ENCODE measurements at regions not wholly inside any gene's neighbourhood (a gene's known extent, or its start where the extent isn't known, plus 50 kb on each side); places are given as distances from the start of the nearest gene placed in this dataset.
A peak's percentile ranks its signal among the peaks of the same experiment; 100 is the strongest.

DNA sequence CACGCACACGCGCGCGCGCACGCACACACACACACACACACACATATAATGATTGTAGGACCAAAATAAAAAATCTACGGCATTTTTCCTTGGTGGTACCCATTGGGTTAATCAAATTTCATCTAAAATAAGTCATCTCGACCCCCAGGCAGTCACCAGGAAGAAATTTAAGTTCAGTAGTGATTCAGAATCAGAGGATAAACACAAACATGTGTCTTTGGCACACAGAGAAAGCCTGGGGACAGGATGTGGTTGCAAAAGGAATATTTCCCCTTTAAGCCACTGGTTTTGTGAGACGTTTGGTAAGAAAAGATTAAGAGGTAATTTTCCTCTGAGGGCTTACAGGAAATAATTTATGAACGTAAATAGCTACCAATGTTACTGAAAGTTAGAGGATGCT lies 171.6 kb upstream of the PIEZO2 start:
- Mint-ChIP-seq H3K9me3 (no peaks in the 10 kb centered on the region), H3K27me3 (peaks cover 8 to 12% of the 10 kb centered on the region in 2 donors), H3K27ac (no peak overlapping the region), H3K4me3 (no peak overlapping the region), H3K36me3 (no peaks in the 10 kb centered on the region), H3K4me1 (no peaks in the 10 kb centered on the region)
- DNase-seq (no peak), ATAC-seq (replicated peaks) (no peak)

DNA sequence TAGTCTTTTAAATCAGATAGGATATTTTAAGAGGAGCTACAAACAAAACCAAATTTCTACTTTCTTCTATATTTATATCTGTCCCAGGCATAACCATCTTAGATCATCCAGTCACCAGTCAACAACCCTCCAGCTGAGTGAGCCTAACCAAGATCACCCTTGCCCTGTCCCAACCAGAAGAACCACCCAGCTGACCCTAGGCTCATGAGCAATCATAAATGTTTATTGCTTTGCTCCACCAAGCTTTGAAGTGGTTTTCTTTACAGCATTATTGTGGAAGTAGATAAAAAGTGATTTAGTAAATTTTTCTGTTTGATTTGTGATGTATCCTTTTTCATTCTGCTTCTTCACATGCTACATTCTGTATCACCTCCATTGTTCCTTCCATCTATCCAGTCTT lies 167.2 kb upstream of the PIEZO2 start:
- ATAC-seq (replicated peaks) (no peak), DNase-seq (no peak)
- H3K4me3 Mint-ChIP-seq = no peak overlapping the region
- no peaks in the 10 kb centered on the region for H3K36me3 Mint-ChIP-seq
- peaks cover 12 to 22% of the 10 kb centered on the region in 2 donors for H3K27me3 Mint-ChIP-seq
- no peaks in the 10 kb centered on the region for H3K9me3 Mint-ChIP-seq
- no peaks in the 10 kb centered on the region for H3K4me1 Mint-ChIP-seq
- no peak overlapping the region for H3K27ac Mint-ChIP-seq

DNA sequence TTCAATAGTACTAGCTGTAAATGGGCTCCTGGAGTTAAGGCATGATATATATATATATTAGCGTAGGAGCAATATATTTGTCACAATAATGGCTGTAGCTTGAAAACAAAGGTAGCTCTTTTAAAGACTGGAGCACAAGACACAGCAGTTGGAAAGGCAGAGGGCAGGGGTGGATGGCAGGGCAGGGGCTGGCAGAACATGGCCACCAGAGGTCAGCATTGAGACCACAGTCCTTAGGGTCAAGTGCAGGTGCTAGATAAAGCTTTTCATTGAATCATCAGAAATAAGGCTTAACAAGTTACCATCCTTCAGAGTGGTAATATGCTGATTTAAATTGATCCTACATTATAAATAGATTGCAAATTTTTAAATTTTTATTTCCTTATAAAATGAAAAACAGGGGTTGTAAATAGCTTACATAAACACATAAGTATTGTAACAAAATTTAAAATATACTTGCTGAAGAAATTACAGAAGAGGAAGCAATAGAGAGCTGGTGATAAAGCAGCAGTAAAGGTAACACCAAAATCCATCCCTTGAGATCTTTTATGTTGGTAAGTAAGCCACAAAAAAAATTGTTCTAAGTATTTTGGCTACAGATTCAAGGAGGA lies 161.2 kb upstream of the PIEZO2 start:
- ATAC-seq (replicated peaks) (peak; percentile 69 to 74), DNase-seq (no peak)
- H3K36me3 Mint-ChIP-seq = no peaks in the 10 kb centered on the region
- no peak overlapping the region for H3K27ac Mint-ChIP-seq
- H3K9me3 Mint-ChIP-seq = no peaks in the 10 kb centered on the region
- H3K27me3 Mint-ChIP-seq = peaks cover 4 to 9% of the 10 kb centered on the region in 2 donors
- no peaks in the 10 kb centered on the region for H3K4me1 Mint-ChIP-seq
- H3K4me3 Mint-ChIP-seq = no peak overlapping the region

DNA sequence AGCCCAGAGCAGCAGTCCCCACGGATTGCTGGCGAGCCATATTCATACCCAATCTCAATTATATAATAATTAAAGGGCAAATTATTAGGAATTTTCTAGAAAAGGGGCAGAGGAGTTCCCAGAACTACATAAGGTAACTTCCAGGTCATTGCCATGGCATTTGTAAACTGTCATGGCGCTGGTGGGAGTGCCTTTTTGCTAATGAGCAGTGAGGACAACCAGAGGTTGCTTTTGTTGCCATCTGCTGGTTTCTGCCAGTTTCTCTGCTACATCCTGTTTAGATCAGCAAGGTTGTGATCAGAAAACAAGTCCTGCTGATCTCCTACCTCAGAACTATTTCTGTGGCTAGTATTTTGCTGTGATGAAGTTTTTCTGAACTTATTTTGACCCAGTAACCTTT lies 159.8 kb upstream of the PIEZO2 start:
- peaks cover 4 to 9% of the 10 kb centered on the region in 2 donors for H3K27me3 Mint-ChIP-seq

DNA sequence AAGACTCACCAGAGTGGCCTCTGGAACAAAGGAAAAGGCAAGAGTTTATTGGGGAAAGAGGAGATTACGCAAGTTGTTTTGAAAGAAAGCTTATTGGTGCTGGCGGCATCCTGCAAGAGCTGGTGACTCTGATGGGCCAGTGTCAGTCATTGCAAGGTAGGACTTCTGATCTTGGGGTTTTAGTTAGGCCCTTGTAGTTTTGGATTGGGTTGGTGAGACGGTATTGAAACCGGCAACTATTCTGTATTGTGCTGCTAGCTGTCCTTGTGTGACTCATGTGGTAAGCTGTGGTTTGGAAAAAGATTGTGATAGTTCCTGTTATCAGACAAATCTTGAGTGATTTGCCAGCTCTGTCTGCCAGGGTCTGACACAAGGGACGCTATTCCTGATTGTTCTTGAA lies 159.1 kb upstream of the PIEZO2 start:
- no peaks in the 10 kb centered on the region for H3K4me1 Mint-ChIP-seq
- no peak overlapping the region for H3K27ac Mint-ChIP-seq
- peak; percentile 29 to 51 for ATAC-seq (replicated peaks)
- no peak for DNase-seq
- H3K27me3 Mint-ChIP-seq = peaks cover 4 to 8% of the 10 kb centered on the region in 2 donors
- no peak overlapping the region for H3K4me3 Mint-ChIP-seq
- H3K9me3 Mint-ChIP-seq = no peaks in the 10 kb centered on the region
- no peaks in the 10 kb centered on the region for H3K36me3 Mint-ChIP-seq

More for the DNA sequence above, 159.8 kb upstream of the PIEZO2 start:
- H3K27ac Mint-ChIP-seq = no peak overlapping the region
- DNase-seq = no peak
- no peaks in the 10 kb centered on the region for H3K36me3 Mint-ChIP-seq
- ATAC-seq (replicated peaks) = peak; percentile 23 to 36
- no peak overlapping the region for H3K4me3 Mint-ChIP-seq
- no peaks in the 10 kb centered on the region for H3K4me1 Mint-ChIP-seq
- H3K9me3 Mint-ChIP-seq = no peaks in the 10 kb centered on the region

DNA sequence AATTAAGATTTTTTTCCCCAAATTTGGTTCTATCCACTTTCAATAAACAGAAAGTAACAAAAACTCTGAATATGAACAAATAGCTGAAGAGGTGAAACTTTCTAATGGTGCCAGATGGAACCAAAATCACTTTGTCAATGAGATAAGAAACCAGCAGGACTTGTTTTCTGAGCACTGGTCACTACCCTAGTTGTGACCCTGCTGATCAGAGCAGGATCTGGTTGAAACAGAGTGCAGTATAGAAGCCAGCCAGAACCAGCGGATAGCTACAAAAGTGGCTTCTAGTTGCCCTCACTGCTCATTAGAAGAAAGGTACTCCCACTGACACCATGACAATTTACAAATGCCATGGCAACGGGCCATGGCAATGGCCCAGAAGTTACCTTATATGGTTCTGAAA lies 158.3 kb upstream of the PIEZO2 start:
- no peaks in the 10 kb centered on the region for H3K36me3 Mint-ChIP-seq
- no peak for ATAC-seq (replicated peaks)
- no peak overlapping the region for H3K27ac Mint-ChIP-seq
- H3K4me1 Mint-ChIP-seq = no peaks in the 10 kb centered on the region
- no peak for DNase-seq
- H3K9me3 Mint-ChIP-seq = peaks cover 0 to 5% of the 10 kb centered on the region in 2 donors
- H3K4me3 Mint-ChIP-seq = no peak overlapping the region
- peaks cover 1 to 4% of the 10 kb centered on the region in 2 donors for H3K27me3 Mint-ChIP-seq

DNA sequence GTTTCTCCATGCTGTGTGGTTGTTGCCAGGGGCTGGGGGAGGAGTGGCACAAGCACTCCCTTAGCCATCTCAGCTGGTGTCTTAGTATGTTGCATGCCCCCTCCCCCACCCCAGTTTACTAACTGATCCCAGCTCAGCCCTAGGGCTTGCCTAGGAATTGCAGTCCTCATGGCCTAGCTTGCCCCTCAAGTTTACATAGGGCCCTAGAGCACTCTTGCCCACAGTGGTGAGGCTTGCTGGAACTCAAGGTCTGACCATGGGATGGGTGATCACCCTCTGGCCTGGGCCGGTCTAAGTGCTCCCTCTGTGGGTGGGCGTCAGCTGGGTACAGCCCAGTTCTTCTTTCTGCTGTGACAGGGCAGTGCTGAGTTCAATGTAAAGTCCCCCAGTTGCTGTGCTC lies 156.1 kb upstream of the PIEZO2 start:
- no peak for ATAC-seq (replicated peaks)
- Mint-ChIP-seq H3K36me3 (peaks cover 0 to 3% of the 10 kb centered on the region in 2 donors), H3K27me3 (no peaks in the 10 kb centered on the region), H3K4me3 (no peak overlapping the region), H3K9me3 (peaks cover 11 to 15% of the 10 kb centered on the region in 2 donors), H3K27ac (no peak overlapping the region), H3K4me1 (no peaks in the 10 kb centered on the region)
- no peak for DNase-seq

DNA sequence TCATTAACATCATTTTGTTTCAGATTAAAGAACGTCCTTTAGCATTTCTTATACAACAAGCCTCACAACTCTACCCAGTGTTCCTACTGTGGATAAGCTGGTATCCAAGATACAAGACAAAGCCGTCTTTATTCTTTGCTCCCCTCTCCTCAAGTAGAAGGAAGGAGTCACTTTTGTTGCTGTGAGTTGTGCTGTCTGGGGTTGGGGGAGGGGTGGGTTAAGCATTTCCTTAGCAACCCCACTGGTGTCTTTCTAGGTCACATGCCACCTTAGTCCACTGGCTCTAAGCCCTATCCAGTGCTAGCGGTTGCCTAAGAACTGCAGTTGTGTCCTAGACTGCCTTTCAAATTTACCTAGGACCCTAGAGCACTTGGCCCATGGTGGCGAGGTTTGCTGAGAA lies 155.6 kb upstream of the PIEZO2 start:
- H3K27ac Mint-ChIP-seq = no peak overlapping the region
- no peaks in the 10 kb centered on the region for H3K27me3 Mint-ChIP-seq
- no peak for DNase-seq
- no peak overlapping the region for H3K4me3 Mint-ChIP-seq
- H3K9me3 Mint-ChIP-seq = peaks cover 14 to 21% of the 10 kb centered on the region in 2 donors
- peaks cover 0 to 3% of the 10 kb centered on the region in 2 donors for H3K36me3 Mint-ChIP-seq
- ATAC-seq (replicated peaks) = no peak
- no peaks in the 10 kb centered on the region for H3K4me1 Mint-ChIP-seq

DNA sequence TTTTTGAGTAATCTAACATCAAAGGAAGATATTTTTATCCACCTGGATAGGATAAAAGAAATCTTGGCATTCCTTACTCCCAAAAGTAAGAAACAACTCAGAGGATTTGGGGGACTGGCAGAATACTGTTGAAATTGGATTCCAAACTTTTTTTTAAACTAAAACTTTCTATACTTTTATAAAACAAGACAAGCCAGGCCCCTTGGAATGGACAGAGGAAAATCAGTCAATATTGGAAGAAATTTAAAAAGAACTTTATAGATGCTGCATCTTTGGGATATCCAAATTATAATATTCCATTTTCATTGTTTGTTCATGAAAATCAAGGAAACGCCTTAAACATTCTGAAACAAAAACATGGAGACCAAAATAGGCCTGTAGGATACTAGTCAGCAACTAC lies 147.6 kb upstream of the PIEZO2 start:
- H3K4me3 Mint-ChIP-seq = no peak overlapping the region
- H3K4me1 Mint-ChIP-seq = no peaks in the 10 kb centered on the region
- H3K27me3 Mint-ChIP-seq = peaks cover 0 to 9% of the 10 kb centered on the region in 2 donors
- H3K36me3 Mint-ChIP-seq = peaks cover 0 to 3% of the 10 kb centered on the region in 2 donors
- DNase-seq = no peak
- H3K9me3 Mint-ChIP-seq = peaks cover 17 to 19% of the 10 kb centered on the region in 2 donors
- H3K27ac Mint-ChIP-seq = no peak overlapping the region
- no peak for ATAC-seq (replicated peaks)

DNA sequence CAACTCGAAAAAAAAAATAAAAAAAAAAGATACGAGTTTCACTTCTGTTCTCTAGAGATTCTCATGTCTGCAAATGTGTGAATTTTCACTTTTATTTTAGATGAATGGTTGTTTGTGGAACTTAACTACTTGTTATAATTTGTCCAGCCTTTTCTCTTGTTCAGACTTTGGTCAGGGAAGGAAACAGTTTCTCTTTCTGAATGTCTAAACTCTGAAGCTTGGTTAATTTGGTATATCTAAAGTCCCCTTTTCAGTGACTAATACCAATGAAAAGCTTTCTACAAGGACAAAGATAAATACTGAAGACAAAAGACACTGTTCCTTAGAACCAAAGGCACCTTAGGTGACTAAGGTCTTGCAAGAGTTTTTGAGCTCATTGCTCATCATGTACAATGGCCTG lies 144.4 kb upstream of the PIEZO2 start:
- ATAC-seq (replicated peaks) (no peak), DNase-seq (no peak)
- no peaks in the 10 kb centered on the region for H3K36me3 Mint-ChIP-seq
- no peak overlapping the region for H3K4me3 Mint-ChIP-seq
- no peaks in the 10 kb centered on the region for H3K4me1 Mint-ChIP-seq
- H3K27me3 Mint-ChIP-seq = peaks cover 0 to 10% of the 10 kb centered on the region in 2 donors
- no peak overlapping the region for H3K27ac Mint-ChIP-seq
- no peaks in the 10 kb centered on the region for H3K9me3 Mint-ChIP-seq

DNA sequence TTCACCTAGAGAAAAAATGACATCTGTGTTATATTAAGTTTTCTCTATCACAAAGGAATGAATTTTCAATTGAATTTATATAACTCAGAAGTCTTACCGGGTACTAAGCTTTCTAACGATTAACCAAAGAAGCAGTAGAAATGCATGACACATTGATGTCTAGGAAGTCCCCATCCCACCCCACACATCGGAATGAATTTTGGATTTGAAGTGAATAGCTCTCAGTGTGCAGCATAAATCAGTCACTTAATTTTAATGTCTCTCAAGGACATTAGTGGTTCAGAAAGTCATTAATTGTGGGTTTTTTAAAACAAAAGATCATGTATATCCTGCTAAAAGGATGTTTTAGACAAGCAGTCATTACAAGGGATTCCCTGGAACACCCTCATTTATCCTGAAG lies 141.4 kb upstream of the PIEZO2 start:
- Mint-ChIP-seq H3K36me3 (no peaks in the 10 kb centered on the region), H3K27ac (no peak overlapping the region), H3K9me3 (no peaks in the 10 kb centered on the region), H3K27me3 (peaks cover 0 to 10% of the 10 kb centered on the region in 2 donors), H3K4me1 (no peaks in the 10 kb centered on the region), H3K4me3 (no peak overlapping the region)
- ATAC-seq (replicated peaks) (no peak), DNase-seq (no peak)

DNA sequence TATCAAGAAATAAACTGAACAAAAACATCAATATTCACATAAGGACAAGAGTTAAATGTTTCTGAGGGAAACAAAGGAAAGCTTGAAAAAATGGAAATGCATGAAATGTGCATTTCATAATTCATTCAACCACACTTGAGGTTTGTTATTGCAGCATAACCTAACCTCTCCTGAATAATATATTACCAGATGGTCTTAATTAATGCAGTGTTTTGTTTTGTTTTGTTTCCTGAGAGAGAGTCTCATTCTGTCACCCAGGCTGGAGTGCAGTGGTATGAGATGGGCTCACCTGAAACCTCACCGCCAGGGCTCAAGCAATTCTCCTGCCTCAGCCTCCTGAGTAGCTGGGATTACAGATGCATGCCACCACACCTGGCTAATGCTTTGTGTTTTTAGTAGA lies 139.9 kb upstream of the PIEZO2 start:
- Mint-ChIP-seq H3K4me3 (no peak overlapping the region), H3K4me1 (no peaks in the 10 kb centered on the region), H3K9me3 (no peaks in the 10 kb centered on the region), H3K27ac (no peak overlapping the region), H3K36me3 (no peaks in the 10 kb centered on the region), H3K27me3 (peaks cover 0 to 5% of the 10 kb centered on the region in 2 donors)
- ATAC-seq (replicated peaks) = no peak
- no peak for DNase-seq

DNA sequence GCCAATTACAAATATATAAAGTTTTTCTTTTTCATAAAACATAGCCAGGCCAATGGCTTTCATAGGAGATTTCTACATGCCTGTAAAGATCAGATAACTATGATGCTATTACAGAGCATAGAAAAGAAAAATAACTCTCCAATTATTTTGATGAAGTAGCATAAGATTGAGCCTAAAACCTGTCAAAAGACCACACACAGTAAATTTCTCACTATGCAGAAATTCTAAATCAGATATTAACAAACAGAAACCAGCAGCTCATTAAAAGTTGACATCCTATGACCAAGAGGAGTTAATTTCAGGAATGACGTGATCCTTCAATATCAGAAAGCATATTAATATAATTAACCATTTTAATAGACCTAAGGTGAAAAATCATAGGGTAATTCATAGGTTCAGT lies 139.0 kb upstream of the PIEZO2 start:
- Mint-ChIP-seq H3K36me3 (no peaks in the 10 kb centered on the region), H3K9me3 (no peaks in the 10 kb centered on the region), H3K27me3 (peaks cover 0 to 5% of the 10 kb centered on the region in 2 donors), H3K4me3 (no peak overlapping the region), H3K4me1 (no peaks in the 10 kb centered on the region), H3K27ac (no peak overlapping the region)
- ATAC-seq (replicated peaks) (no peak), DNase-seq (no peak)

DNA sequence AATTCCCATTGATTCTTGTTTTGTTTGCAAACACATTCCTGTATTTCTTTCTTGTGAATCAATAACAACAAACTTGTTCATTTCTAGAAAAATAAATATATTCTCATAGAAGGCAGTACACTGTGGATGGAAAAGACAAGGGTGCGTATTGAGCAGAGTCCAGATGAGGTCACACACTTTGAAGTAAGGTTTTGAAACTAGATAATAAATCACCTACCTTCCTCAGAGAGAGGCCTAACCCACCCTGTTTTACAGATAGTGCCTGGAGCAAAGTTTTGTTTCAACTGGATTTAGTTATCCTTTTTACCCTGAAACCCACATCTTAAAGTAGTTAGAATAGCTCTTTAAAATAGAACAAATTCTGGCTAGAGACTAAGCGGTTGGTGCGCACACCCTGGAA lies 137.1 kb upstream of the PIEZO2 start:
- Mint-ChIP-seq H3K4me3 (no peak overlapping the region), H3K36me3 (no peaks in the 10 kb centered on the region), H3K4me1 (no peaks in the 10 kb centered on the region), H3K9me3 (peaks cover 0 to 2% of the 10 kb centered on the region in 2 donors), H3K27ac (no peak overlapping the region), H3K27me3 (peaks cover 0 to 5% of the 10 kb centered on the region in 2 donors)
- no peak for DNase-seq
- ATAC-seq (replicated peaks) = no peak

DNA sequence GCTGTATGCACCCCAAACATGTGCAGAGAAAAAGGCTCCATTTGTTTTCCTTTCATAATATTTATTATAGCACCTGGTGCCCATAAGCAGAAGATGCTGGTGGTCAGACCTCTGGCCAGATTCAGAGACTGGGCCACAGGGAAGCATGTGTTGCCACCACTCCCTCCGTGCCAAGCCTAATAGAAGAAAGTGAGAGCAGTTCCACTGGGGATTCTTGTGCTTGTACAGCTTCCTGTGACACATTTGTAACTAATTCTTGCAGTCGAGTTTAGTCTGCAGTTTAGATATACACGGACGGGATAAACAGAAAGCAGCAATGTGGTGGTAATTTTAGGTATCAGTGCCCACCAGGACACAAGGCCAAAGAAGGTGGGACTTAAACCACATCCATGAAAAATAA lies 135.4 kb upstream of the PIEZO2 start:
- no peak for ATAC-seq (replicated peaks)
- Mint-ChIP-seq H3K27ac (no peak overlapping the region), H3K9me3 (peaks cover 0 to 3% of the 10 kb centered on the region in 2 donors), H3K4me1 (no peaks in the 10 kb centered on the region), H3K4me3 (no peak overlapping the region), H3K27me3 (peaks cover 0 to 3% of the 10 kb centered on the region in 2 donors), H3K36me3 (no peaks in the 10 kb centered on the region)
- no peak for DNase-seq

DNA sequence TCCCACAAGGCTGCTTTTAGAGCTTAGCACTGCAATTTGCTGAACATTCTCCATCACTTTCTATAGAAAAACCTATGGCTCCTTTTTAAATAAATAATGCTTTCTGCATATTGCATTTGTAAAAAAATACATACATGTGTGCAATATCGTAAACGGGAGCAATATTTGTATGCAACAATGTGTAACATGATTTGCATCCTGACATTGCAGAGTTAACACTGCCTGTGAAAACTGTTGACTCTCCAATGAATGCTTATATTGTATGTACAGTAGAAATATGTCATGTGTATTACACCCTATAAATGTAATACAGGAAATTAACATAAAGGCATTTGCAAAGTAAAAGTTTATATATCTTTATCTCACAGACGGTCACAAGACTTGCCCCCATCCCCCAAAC lies 135.0 kb upstream of the PIEZO2 start:
- no peaks in the 10 kb centered on the region for H3K4me1 Mint-ChIP-seq
- no peak overlapping the region for H3K27ac Mint-ChIP-seq
- no peaks in the 10 kb centered on the region for H3K36me3 Mint-ChIP-seq
- H3K27me3 Mint-ChIP-seq = no peaks in the 10 kb centered on the region
- H3K9me3 Mint-ChIP-seq = peaks cover 0 to 6% of the 10 kb centered on the region in 2 donors
- H3K4me3 Mint-ChIP-seq = no peak overlapping the region
- no peak for DNase-seq
- ATAC-seq (replicated peaks) = no peak

Data from stimulated activated naive B cell treated with anti-CD40 and anti-IgM and Interleukin-4, amounts not matched to agents 10 μg/mL and 1 μg/mL and 100 μg/mL, for 72 hours (primary cell).